Stimulated activated CD8-positive, alpha-beta memory T cell treated with anti-CD3 and anti-CD28 coated beads, Interleukin-2, amount 100 ng/mL, for 1 hour (primary cell): ENCODE measurements at regions not wholly inside any gene's neighbourhood (a gene's known extent, or its start where the extent isn't known, plus 50 kb on each side); places are given as distances from the start of the nearest gene placed in this dataset.
"Not testable (repeated sequence)": the region's sequence is repeated elsewhere in the genome, so short reads cannot be mapped to it uniquely, and the experiment has no call there.

Experiments used
- DNase-seq, 2 donors: peaks; one replicate each; pipeline ENCODE4 v3.0.0-alpha.2; 2020; ENCODE audit warnings: low read depth in 2 of 2

- no peak for DNase-seq
Observed at GRCh38 chr13:91207261-91207660, 140.2 kb upstream of the MIR17HG start.

- DNase-seq: no peak
Observed at GRCh38 chr13:91211510-91211909, 136.0 kb upstream of the MIR17HG start.

- no peak for DNase-seq
Observed at GRCh38 chr13:91212231-91212630, 135.3 kb upstream of the MIR17HG start.

- no peak for DNase-seq
Observed at GRCh38 chr13:91214031-91214430, 133.5 kb upstream of the MIR17HG start.

GRCh38 chr13:91216928-91217700 is 130.4 kb upstream of the MIR17HG start:
- no peak for DNase-seq

GRCh38 chr13:91219201-91219600 is 128.3 kb upstream of the MIR17HG start:
- DNase-seq: no peak

- DNase-seq: no peak
Observed at GRCh38 chr13:91220872-91221271, 126.6 kb upstream of the MIR17HG start.

GRCh38 chr13:91228108-91228507 is 119.4 kb upstream of the MIR17HG start:
- no peak for DNase-seq

- no peak for DNase-seq
Observed at GRCh38 chr13:91228940-91229339, 118.5 kb upstream of the MIR17HG start.

GRCh38 chr13:91232716-91233115 is 114.8 kb upstream of the MIR17HG start:
- DNase-seq: no peak

GRCh38 chr13:91233291-91233690 is 114.2 kb upstream of the MIR17HG start:
- DNase-seq: no peak

GRCh38 chr13:91236182-91236581 is 111.3 kb upstream of the MIR17HG start:
- DNase-seq: no peak

GRCh38 chr13:91236921-91237320 is 110.6 kb upstream of the MIR17HG start:
- DNase-seq: no peak

- no peak for DNase-seq
Observed at GRCh38 chr13:91238036-91238435, 109.5 kb upstream of the MIR17HG start.

- DNase-seq: no peak
Observed at GRCh38 chr13:91240341-91240740, 107.1 kb upstream of the MIR17HG start.

- no peak for DNase-seq
Observed at GRCh38 chr13:91241221-91241933, 106.1 kb upstream of the MIR17HG start.

GRCh38 chr13:91242652-91243051 is 104.8 kb upstream of the MIR17HG start:
- no peak for DNase-seq

- no peak for DNase-seq
Observed at GRCh38 chr13:91245288-91245687, 102.2 kb upstream of the MIR17HG start.

GRCh38 chr13:91247768-91248167 is 99.7 kb upstream of the MIR17HG start:
- no peak for DNase-seq

- no peak for DNase-seq
Observed at GRCh38 chr13:91248249-91248648, 99.2 kb upstream of the MIR17HG start.

GRCh38 chr13:91249370-91249769 is 98.1 kb upstream of the MIR17HG start:
- DNase-seq: no peak

- DNase-seq: no peak
Observed at GRCh38 chr13:91249861-91250260, 97.6 kb upstream of the MIR17HG start.

GRCh38 chr13:91251573-91251972 is 95.9 kb upstream of the MIR17HG start:
- DNase-seq: not testable (repeated sequence)
